WTC11 (cell line): ENCODE measurements at regions not wholly inside any gene's neighbourhood (a gene's known extent, or its start where the extent isn't known, plus 50 kb on each side); places are given as distances from the start of the nearest gene placed in this dataset.

Experiments used
- ATAC-seq: fragments of 200-7000 bp; cut with Tn5 transposase; 2 replicates; pipeline ENCODE4 v1.10.0; 2021; ENCODE audit warnings: mild to moderate bottlenecking, moderate library complexity
- CTCF ChIA-PET: fragments of 300-600 bp; sonication (Branson Sonifier 250); formaldehyde crosslinking; loops from one replicate; lab custom pipeline; 2021; ENCODE audit warnings: antibody characterized with exemption; lab: Charles Lee
- POLR2A ChIA-PET: fragments of 350-600 bp; sonication (Branson Sonifier 250); formaldehyde crosslinking; loops from one replicate; lab custom pipeline; 2021; ENCODE audit warnings: antibody characterized with exemption; lab: Charles Lee
- DNase-seq: peaks from one replicate; pipeline ENCODE4 v3.0.0; 2021; ENCODE audit warnings: low spot score
- H3K27ac Mint-ChIP-seq: 2 replicates; pipeline ENCODE4 v1.8.0; 2021; ENCODE audit warnings: mixed read lengths
- H3K27me3 Mint-ChIP-seq: 2 replicates; pipeline ENCODE4 v1.8.0; 2021; ENCODE audit warnings: low read depth, mild to moderate bottlenecking, moderate library complexity, mixed read lengths
- H3K36me3 Mint-ChIP-seq: 2 replicates; pipeline ENCODE4 v1.8.0; 2021; ENCODE audit warnings: mixed read lengths
- H3K4me1 Mint-ChIP-seq: 2 replicates; pipeline ENCODE4 v1.8.0; 2022; ENCODE audit warnings: mixed read lengths
- H3K4me3 Mint-ChIP-seq: 2 replicates; pipeline ENCODE4 v1.8.0; 2021; ENCODE audit warnings: mild to moderate bottlenecking, moderate library complexity, mixed read lengths
- H3K9me3 Mint-ChIP-seq: 2 replicates; pipeline ENCODE4 v1.8.0; 2021; ENCODE audit warnings: mixed read lengths
- ETV6 ChIP-seq: sonication (generic); formaldehyde crosslinking; IDR thresholded peaks from 2 replicates; pipeline ENCODE4 v1.8.1; 2022; ENCODE audit warnings: mild to moderate bottlenecking, missing genetic modification reagents
- HMGA2 ChIP-seq: fragments of 250-450 bp; sonication (Bioruptor Pico); IDR thresholded peaks from 2 replicates; pipeline ENCODE4 v1.4.0; 2021; ENCODE audit warnings: mild to moderate bottlenecking, moderate library complexity
- KAT7 ChIP-seq: sonication (generic); formaldehyde crosslinking; IDR thresholded peaks from 2 replicates; pipeline ENCODE4 v1.8.1; 2023; ENCODE audit warnings: missing genetic modification reagents, mild to moderate bottlenecking, borderline replicate concordance
- NFATC4 ChIP-seq: fragments of 250-450 bp; sonication (Bioruptor Pico); IDR thresholded peaks from 2 replicates; pipeline ENCODE4 v1.9.0; 2021; ENCODE audit warnings: mild to moderate bottlenecking
- NR2C2 ChIP-seq: sonication (generic); formaldehyde crosslinking; IDR thresholded peaks from 2 replicates; pipeline ENCODE4 v1.8.0; 2022; ENCODE audit warnings: mild to moderate bottlenecking, missing genetic modification reagents
- NR3C1 ChIP-seq: sonication (generic); formaldehyde crosslinking; conservative IDR thresholded peaks from 2 replicates; pipeline ENCODE4 v1.8.1; 2023; ENCODE audit warnings: low read depth, mild to moderate bottlenecking, missing genetic modification reagents
- RORB ChIP-seq: fragments of 250-450 bp; sonication (Bioruptor Pico); IDR thresholded peaks from 2 replicates; pipeline ENCODE4 v1.9.0; 2021; ENCODE audit warnings: mild to moderate bottlenecking
- SOX15 ChIP-seq: fragments of 250-450 bp; sonication (Bioruptor Pico); IDR thresholded peaks from 2 replicates; pipeline ENCODE4 v1.9.0; 2021; ENCODE audit warnings: mild to moderate bottlenecking
- TEAD1 ChIP-seq: sonication (generic); formaldehyde crosslinking; IDR thresholded peaks from 2 replicates; pipeline ENCODE4 v1.8.0; 2022; ENCODE audit warnings: mild to moderate bottlenecking, missing genetic modification reagents
- ZNF138 ChIP-seq: sonication (generic); formaldehyde crosslinking; conservative IDR thresholded peaks from 2 replicates; pipeline ENCODE4 v1.8.1; 2022; ENCODE audit warnings: mild to moderate bottlenecking, moderate library complexity, missing genetic modification reagents
- ZNF232 ChIP-seq: sonication (generic); formaldehyde crosslinking; IDR thresholded peaks from 2 replicates; pipeline ENCODE4 v1.8.0; 2022; ENCODE audit warnings: mild to moderate bottlenecking, missing genetic modification reagents
- ZNF263 ChIP-seq: sonication (generic); formaldehyde crosslinking; IDR thresholded peaks from 2 replicates; pipeline ENCODE4 v1.8.1; 2022; ENCODE audit warnings: low read depth, mild to moderate bottlenecking, moderate library complexity, missing genetic modification reagents
- ZNF317 ChIP-seq: sonication (generic); formaldehyde crosslinking; IDR thresholded peaks from 2 replicates; pipeline ENCODE4 v1.8.1; 2023; ENCODE audit warnings: low read depth, mild to moderate bottlenecking, moderate library complexity, missing genetic modification reagents, borderline replicate concordance
- ZNF396 ChIP-seq: fragments of 250-450 bp; sonication (Bioruptor Pico); IDR thresholded peaks from 2 replicates; pipeline ENCODE4 v1.8.0; 2021; ENCODE audit warnings: mild to moderate bottlenecking, moderate library complexity, borderline replicate concordance
- TF ChIP-seq, protein P1 (sequence below): fragments of 250-450 bp; sonication (Bioruptor Pico); IDR thresholded peaks from 2 replicates; pipeline ENCODE4 v1.9.0; 2021; ENCODE audit warnings: mild to moderate bottlenecking, borderline replicate concordance
- TF ChIP-seq, protein P2 (sequence below): sonication (generic); formaldehyde crosslinking; conservative IDR thresholded peaks from 2 replicates; pipeline ENCODE4 v1.8.1; 2023; ENCODE audit warnings: mild to moderate bottlenecking, low read depth, missing genetic modification reagents, moderate library complexity
- TF ChIP-seq, protein P3 (sequence below): sonication (generic); formaldehyde crosslinking; IDR thresholded peaks from 2 replicates; pipeline ENCODE4 v1.8.1; 2022; ENCODE audit warnings: low read depth, missing genetic modification reagents, borderline replicate concordance
- TF ChIP-seq, protein P4 (sequence below): sonication (generic); formaldehyde crosslinking; IDR thresholded peaks from 2 replicates; pipeline ENCODE4 v1.8.1; 2023; ENCODE audit warnings: mild to moderate bottlenecking, missing genetic modification reagents, borderline replicate concordance
- TF ChIP-seq, protein P5 (sequence below): fragments of 200-600 bp; IDR thresholded peaks from 2 replicates; pipeline ENCODE4 v1.8.0; 2022; ENCODE audit warnings: antibody characterized with exemption
- TF ChIP-seq, protein P6 (sequence below): sonication (generic); formaldehyde crosslinking; IDR thresholded peaks from 2 replicates; pipeline ENCODE4 v1.8.1; 2022; ENCODE audit warnings: low read depth, mild to moderate bottlenecking, moderate library complexity, missing genetic modification reagents, borderline replicate concordance

GRCh38 chr12:97876780-97877179 is 414.2 kb downstream of the RMST start (continued):
- TF ChIP-seq, protein P1, sequence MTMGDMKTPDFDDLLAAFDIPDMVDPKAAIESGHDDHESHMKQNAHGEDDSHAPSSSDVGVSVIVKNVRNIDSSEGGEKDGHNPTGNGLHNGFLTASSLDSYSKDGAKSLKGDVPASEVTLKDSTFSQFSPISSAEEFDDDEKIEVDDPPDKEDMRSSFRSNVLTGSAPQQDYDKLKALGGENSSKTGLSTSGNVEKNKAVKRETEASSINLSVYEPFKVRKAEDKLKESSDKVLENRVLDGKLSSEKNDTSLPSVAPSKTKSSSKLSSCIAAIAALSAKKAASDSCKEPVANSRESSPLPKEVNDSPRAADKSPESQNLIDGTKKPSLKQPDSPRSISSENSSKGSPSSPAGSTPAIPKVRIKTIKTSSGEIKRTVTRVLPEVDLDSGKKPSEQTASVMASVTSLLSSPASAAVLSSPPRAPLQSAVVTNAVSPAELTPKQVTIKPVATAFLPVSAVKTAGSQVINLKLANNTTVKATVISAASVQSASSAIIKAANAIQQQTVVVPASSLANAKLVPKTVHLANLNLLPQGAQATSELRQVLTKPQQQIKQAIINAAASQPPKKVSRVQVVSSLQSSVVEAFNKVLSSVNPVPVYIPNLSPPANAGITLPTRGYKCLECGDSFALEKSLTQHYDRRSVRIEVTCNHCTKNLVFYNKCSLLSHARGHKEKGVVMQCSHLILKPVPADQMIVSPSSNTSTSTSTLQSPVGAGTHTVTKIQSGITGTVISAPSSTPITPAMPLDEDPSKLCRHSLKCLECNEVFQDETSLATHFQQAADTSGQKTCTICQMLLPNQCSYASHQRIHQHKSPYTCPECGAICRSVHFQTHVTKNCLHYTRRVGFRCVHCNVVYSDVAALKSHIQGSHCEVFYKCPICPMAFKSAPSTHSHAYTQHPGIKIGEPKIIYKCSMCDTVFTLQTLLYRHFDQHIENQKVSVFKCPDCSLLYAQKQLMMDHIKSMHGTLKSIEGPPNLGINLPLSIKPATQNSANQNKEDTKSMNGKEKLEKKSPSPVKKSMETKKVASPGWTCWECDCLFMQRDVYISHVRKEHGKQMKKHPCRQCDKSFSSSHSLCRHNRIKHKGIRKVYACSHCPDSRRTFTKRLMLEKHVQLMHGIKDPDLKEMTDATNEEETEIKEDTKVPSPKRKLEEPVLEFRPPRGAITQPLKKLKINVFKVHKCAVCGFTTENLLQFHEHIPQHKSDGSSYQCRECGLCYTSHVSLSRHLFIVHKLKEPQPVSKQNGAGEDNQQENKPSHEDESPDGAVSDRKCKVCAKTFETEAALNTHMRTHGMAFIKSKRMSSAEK (CRISPR knock-in tag): no peak
- no peak for TF ChIP-seq ZNF138

GRCh38 chr12:97877404-97877803 is 414.8 kb downstream of the RMST start:
- DNase-seq (no peak), ATAC-seq (no peak)
- H3K4me3 Mint-ChIP-seq: no peak overlapping the region
- no peaks in the 10 kb centered on the region for H3K36me3 Mint-ChIP-seq
- ChIA-PET POLR2A (no interaction called here), CTCF (no interaction called here)
- TF ChIP-seq, protein P2, sequence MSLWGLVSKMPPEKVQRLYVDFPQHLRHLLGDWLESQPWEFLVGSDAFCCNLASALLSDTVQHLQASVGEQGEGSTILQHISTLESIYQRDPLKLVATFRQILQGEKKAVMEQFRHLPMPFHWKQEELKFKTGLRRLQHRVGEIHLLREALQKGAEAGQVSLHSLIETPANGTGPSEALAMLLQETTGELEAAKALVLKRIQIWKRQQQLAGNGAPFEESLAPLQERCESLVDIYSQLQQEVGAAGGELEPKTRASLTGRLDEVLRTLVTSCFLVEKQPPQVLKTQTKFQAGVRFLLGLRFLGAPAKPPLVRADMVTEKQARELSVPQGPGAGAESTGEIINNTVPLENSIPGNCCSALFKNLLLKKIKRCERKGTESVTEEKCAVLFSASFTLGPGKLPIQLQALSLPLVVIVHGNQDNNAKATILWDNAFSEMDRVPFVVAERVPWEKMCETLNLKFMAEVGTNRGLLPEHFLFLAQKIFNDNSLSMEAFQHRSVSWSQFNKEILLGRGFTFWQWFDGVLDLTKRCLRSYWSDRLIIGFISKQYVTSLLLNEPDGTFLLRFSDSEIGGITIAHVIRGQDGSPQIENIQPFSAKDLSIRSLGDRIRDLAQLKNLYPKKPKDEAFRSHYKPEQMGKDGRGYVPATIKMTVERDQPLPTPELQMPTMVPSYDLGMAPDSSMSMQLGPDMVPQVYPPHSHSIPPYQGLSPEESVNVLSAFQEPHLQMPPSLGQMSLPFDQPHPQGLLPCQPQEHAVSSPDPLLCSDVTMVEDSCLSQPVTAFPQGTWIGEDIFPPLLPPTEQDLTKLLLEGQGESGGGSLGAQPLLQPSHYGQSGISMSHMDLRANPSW (CRISPR knock-in tag): no peak
- TF ChIP-seq ZNF263 (no peak), RORB (CRISPR knock-in tag) (no peak), NR3C1 (no peak), KAT7 (no peak), NFATC4 (CRISPR knock-in tag) (no peak), HMGA2 (CRISPR knock-in tag) (no peak), TEAD1 (no peak), SOX15 (no peak), ZNF317 (CRISPR knock-in tag) (no peak), ZNF396 (no peak), NR2C2 (CRISPR knock-in tag) (no peak), ZNF232 (CRISPR knock-in tag) (no peak), ETV6 (no peak)
- TF ChIP-seq, protein P3, sequence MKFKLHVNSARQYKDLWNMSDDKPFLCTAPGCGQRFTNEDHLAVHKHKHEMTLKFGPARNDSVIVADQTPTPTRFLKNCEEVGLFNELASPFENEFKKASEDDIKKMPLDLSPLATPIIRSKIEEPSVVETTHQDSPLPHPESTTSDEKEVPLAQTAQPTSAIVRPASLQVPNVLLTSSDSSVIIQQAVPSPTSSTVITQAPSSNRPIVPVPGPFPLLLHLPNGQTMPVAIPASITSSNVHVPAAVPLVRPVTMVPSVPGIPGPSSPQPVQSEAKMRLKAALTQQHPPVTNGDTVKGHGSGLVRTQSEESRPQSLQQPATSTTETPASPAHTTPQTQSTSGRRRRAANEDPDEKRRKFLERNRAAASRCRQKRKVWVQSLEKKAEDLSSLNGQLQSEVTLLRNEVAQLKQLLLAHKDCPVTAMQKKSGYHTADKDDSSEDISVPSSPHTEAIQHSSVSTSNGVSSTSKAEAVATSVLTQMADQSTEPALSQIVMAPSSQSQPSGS: no peak
- TF ChIP-seq, protein P4, sequence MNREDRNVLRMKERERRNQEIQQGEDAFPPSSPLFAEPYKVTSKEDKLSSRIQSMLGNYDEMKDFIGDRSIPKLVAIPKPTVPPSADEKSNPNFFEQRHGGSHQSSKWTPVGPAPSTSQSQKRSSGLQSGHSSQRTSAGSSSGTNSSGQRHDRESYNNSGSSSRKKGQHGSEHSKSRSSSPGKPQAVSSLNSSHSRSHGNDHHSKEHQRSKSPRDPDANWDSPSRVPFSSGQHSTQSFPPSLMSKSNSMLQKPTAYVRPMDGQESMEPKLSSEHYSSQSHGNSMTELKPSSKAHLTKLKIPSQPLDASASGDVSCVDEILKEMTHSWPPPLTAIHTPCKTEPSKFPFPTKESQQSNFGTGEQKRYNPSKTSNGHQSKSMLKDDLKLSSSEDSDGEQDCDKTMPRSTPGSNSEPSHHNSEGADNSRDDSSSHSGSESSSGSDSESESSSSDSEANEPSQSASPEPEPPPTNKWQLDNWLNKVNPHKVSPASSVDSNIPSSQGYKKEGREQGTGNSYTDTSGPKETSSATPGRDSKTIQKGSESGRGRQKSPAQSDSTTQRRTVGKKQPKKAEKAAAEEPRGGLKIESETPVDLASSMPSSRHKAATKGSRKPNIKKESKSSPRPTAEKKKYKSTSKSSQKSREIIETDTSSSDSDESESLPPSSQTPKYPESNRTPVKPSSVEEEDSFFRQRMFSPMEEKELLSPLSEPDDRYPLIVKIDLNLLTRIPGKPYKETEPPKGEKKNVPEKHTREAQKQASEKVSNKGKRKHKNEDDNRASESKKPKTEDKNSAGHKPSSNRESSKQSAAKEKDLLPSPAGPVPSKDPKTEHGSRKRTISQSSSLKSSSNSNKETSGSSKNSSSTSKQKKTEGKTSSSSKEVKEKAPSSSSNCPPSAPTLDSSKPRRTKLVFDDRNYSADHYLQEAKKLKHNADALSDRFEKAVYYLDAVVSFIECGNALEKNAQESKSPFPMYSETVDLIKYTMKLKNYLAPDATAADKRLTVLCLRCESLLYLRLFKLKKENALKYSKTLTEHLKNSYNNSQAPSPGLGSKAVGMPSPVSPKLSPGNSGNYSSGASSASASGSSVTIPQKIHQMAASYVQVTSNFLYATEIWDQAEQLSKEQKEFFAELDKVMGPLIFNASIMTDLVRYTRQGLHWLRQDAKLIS: no peak
- TF ChIP-seq, protein P5, sequence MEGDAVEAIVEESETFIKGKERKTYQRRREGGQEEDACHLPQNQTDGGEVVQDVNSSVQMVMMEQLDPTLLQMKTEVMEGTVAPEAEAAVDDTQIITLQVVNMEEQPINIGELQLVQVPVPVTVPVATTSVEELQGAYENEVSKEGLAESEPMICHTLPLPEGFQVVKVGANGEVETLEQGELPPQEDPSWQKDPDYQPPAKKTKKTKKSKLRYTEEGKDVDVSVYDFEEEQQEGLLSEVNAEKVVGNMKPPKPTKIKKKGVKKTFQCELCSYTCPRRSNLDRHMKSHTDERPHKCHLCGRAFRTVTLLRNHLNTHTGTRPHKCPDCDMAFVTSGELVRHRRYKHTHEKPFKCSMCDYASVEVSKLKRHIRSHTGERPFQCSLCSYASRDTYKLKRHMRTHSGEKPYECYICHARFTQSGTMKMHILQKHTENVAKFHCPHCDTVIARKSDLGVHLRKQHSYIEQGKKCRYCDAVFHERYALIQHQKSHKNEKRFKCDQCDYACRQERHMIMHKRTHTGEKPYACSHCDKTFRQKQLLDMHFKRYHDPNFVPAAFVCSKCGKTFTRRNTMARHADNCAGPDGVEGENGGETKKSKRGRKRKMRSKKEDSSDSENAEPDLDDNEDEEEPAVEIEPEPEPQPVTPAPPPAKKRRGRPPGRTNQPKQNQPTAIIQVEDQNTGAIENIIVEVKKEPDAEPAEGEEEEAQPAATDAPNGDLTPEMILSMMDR: no peak
- TF ChIP-seq, protein P6, sequence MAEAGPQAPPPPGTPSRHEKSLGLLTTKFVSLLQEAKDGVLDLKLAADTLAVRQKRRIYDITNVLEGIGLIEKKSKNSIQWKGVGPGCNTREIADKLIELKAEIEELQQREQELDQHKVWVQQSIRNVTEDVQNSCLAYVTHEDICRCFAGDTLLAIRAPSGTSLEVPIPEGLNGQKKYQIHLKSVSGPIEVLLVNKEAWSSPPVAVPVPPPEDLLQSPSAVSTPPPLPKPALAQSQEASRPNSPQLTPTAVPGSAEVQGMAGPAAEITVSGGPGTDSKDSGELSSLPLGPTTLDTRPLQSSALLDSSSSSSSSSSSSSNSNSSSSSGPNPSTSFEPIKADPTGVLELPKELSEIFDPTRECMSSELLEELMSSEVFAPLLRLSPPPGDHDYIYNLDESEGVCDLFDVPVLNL (CRISPR knock-in tag): no peak
- H3K4me1 Mint-ChIP-seq: 0 out of 2 replicates have a peak, but pooled peaks cover 4% of the 10 kb centered on the region
- H3K27me3 Mint-ChIP-seq: no peaks in the 10 kb centered on the region
- no peak overlapping the region for H3K27ac Mint-ChIP-seq
- peaks cover 4% of the 10 kb centered on the region for H3K9me3 Mint-ChIP-seq
